LNCAP (cell line): ENCODE measurements at regions not wholly inside any gene's neighbourhood (a gene's known extent, or its start where the extent isn't known, plus 50 kb on each side); places are given as distances from the start of the nearest gene placed in this dataset.

Experiments
- CTCF ChIP-seq: fragments of 450-650 bp; IDR thresholded peaks from 2 replicates; pipeline ENCODE4 v1.5.1; 2017; ENCODE audit warnings: mild to moderate bottlenecking

GRCh38 chr2:90207454-90208058, 1516.1 kb downstream of the RPIA start:
- TF ChIP-seq CTCF = peak; percentile 38; the same call in 1 of the 2 replicates

- TF ChIP-seq CTCF = no peak
Measured at GRCh38 chr2:90209009-90209408, 1517.5 kb downstream of the RPIA start.

- TF ChIP-seq CTCF = no peak
Measured at GRCh38 chr2:90209806-90210205, 1518.3 kb downstream of the RPIA start.

GRCh38 chr2:90221300-90221651, 1529.8 kb downstream of the RPIA start:
- no peak for TF ChIP-seq CTCF

GRCh38 chr2:90237923-90238361, 1546.5 kb downstream of the RPIA start:
- peak; percentile 21; the same call in 1 of the 2 replicates for TF ChIP-seq CTCF
